Ascending aorta (tissue), 2 donors: ENCODE measurements at regions not wholly inside any gene's neighbourhood (a gene's known extent, or its start where the extent isn't known, plus 50 kb on each side); places are given as distances from the start of the nearest gene placed in this dataset.
"Not testable (repeated sequence)": the region's sequence is repeated elsewhere in the genome, so short reads cannot be mapped to it uniquely, and the experiment has no call there.

Source experiments
- DNase-seq, 2 donors: peaks; one replicate each; pipeline ENCODE4 v3.0.0-alpha.2; 2019; ENCODE audit warnings: low spot score in 2 of 2
- H3K27ac ChIP-seq, 2 donors: fragments of 200-600 bp; sonication (generic); one replicate each; pipeline ENCODE4 v1.5.1; 2016 to 2017; ENCODE audit warnings: mild to moderate bottlenecking in 1 of 2
- H3K27me3 ChIP-seq: fragments of 200-600 bp; sonication (generic); one replicate; pipeline ENCODE4 v1.5.1; 2017
- H3K36me3 ChIP-seq, 2 donors: fragments of 200-600 bp; sonication (generic); one replicate each; pipeline ENCODE4 v1.5.1; 2016
- H3K4me1 ChIP-seq, 2 donors: fragments of 200-600 bp; sonication (generic); one replicate each; pipeline ENCODE4 v1.5.1; 2016 to 2017; ENCODE audit warnings: mild to moderate bottlenecking in 1 of 2
- H3K4me3 ChIP-seq, 2 donors: fragments of 200-600 bp; sonication (generic); one replicate each; pipeline ENCODE4 v1.5.1; 2016 to 2017; ENCODE audit warnings: mild to moderate bottlenecking in 1 of 2
- H3K9me3 ChIP-seq, 2 donors: fragments of 200-600 bp; sonication (generic); one replicate each; pipeline ENCODE4 v1.5.1; 2016
- intact Hi-C: fragments of 100-400 bp; cut with DNase I; formaldehyde crosslinking; loops from one replicate; pipeline ENCODE4 v1.15.1; 2023
- TF ChIP-seq, protein P1 (sequence below), 3 experiments: fragments of 200-600 bp in 2 of 3; fragments of 450-650 bp in 1 of 3; sonication (generic) in 2 of 3; IDR thresholded peaks; one replicate each; pipeline ENCODE4 v1.5.1; 2016 to 2019; ENCODE audit warnings: antibody characterized with exemption in 3 of 3, mild to moderate bottlenecking in 1 of 3, moderate library complexity in 1 of 3

DNA sequence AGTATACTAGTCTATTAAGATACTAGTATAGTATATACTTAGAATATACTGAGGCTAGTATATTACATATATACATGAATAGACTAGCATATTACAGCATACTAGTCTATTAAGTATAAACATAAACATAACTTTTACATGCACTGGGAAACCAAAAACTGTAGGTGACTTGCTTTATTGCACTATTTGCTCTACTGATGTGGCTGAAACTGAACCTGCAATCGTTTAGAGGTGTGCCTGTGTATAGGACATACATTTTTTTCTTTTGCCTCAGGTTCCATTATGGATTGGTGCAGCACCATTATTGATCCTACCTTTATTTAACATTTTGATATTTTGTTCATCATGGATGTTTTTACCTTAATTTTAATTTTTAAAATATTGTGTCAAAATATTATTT is 143.2 kb upstream of the RGS6 start:
- H3K4me3 ChIP-seq, result no peak overlapping the region
- intact Hi-C loops, result no loop called here
- H3K9me3 ChIP-seq, result peaks cover 0 to 5% of the 10 kb centered on the region in 2 donors
- no peak overlapping the region for H3K27ac ChIP-seq
- no peak for DNase-seq
- no peaks in the 10 kb centered on the region for H3K4me1 ChIP-seq
- TF ChIP-seq, protein P1, sequence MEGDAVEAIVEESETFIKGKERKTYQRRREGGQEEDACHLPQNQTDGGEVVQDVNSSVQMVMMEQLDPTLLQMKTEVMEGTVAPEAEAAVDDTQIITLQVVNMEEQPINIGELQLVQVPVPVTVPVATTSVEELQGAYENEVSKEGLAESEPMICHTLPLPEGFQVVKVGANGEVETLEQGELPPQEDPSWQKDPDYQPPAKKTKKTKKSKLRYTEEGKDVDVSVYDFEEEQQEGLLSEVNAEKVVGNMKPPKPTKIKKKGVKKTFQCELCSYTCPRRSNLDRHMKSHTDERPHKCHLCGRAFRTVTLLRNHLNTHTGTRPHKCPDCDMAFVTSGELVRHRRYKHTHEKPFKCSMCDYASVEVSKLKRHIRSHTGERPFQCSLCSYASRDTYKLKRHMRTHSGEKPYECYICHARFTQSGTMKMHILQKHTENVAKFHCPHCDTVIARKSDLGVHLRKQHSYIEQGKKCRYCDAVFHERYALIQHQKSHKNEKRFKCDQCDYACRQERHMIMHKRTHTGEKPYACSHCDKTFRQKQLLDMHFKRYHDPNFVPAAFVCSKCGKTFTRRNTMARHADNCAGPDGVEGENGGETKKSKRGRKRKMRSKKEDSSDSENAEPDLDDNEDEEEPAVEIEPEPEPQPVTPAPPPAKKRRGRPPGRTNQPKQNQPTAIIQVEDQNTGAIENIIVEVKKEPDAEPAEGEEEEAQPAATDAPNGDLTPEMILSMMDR (IDR thresholded peaks at IDR 0.05), result no peak
- no peaks in the 10 kb centered on the region for H3K36me3 ChIP-seq
- no peaks in the 10 kb centered on the region for H3K27me3 ChIP-seq

DNA sequence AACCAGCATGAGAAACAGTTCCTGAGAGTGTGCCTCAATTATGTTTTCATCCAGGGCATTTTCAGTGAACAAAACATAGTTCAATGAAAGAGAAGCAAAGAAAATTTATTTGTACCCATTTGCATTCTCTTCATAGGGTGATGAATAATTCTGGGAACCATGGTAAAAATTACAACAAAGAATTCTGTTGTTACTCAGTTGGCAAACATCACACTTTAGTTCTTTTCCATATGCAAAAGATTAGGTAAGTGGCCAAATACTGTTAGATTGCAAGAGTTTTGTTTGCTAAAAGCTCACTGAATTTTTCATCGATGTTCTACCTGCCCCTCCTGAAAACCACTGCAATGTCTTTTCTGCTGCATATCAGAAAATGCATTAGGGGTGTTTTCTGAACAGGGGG is 132.4 kb upstream of the RGS6 start:
- H3K36me3 ChIP-seq, result no peaks in the 10 kb centered on the region
- no peak overlapping the region for H3K4me3 ChIP-seq
- intact Hi-C loops, result no loop called here
- no peak overlapping the region for H3K27ac ChIP-seq
- no peaks in the 10 kb centered on the region for H3K27me3 ChIP-seq
- H3K9me3 ChIP-seq, result no peaks in the 10 kb centered on the region
- H3K4me1 ChIP-seq, result no peaks in the 10 kb centered on the region
- TF ChIP-seq, protein P1 (IDR thresholded peaks at IDR 0.05), result no peak
- no peak for DNase-seq

DNA sequence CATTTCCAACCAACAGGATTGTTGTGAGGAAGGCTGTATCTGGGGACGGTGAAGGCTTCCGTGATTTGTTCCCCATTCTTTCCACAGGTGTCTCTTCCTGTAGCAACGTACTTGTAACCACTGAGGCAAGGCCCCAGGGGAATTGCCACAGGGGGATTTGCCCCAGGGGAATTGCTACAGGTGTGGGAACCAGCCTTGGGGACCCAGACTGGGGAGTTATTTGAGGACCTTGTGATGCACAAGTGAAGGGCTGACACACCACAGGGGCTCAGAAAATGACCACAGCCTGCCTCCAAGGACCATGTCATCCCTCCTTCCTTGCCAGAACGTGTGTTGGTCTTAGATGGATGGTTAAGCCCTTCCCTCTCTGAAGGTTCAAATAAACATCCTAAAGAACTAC is 131.4 kb upstream of the RGS6 start:
- TF ChIP-seq, protein P1 (IDR thresholded peaks at IDR 0.05), result no peak
- H3K4me1 ChIP-seq, result no peaks in the 10 kb centered on the region
- no peak overlapping the region for H3K27ac ChIP-seq
- intact Hi-C loops, result no loop called here
- no peak overlapping the region for H3K4me3 ChIP-seq
- no peaks in the 10 kb centered on the region for H3K36me3 ChIP-seq
- H3K9me3 ChIP-seq, result no peaks in the 10 kb centered on the region
- H3K27me3 ChIP-seq, result no peaks in the 10 kb centered on the region
- no peak for DNase-seq

DNA sequence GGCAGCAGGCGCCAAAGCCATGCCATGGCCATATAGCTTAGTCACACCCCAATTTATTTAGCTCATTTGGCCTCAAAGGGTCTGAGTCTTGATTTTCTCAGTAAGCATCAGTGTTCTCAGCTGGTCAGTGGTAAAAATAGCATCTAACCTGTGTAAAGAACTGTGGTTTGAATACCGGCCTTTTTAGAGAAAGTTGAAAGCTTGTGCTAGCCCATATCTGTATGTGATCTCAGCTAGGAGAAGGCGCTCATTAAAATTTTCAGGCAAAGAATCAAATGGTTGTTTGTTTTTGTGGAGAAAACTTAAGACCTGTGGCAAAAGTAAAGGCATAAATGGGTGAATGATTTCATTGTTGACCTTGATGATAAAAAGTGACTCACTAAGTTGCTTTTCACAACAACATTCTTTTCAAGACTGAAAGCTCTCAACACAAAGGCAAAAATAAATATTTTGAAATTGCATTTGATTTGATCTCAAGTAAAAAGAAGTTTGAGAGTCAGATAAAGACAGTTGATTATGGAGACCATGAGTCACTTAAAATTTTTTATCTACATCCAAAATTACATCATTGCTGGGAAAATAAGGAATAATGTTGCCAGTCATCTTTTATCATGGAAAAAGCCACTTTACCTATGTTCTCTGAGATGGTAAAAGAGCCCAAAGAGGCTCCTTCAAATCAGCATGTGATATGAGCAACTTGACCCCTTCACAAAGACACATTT is 128.5 kb upstream of the RGS6 start:
- Histone ChIP-seq H3K36me3 (no peaks in the 10 kb centered on the region), H3K27ac (no peak overlapping the region), H3K27me3 (no peaks in the 10 kb centered on the region), H3K4me1 (no peaks in the 10 kb centered on the region), H3K4me3 (no peak overlapping the region), H3K9me3 (no peaks in the 10 kb centered on the region)
- TF ChIP-seq, protein P1 (IDR thresholded peaks at IDR 0.05), result no peak
- DNase-seq, result no peak
- intact Hi-C loops, result no loop called here

DNA sequence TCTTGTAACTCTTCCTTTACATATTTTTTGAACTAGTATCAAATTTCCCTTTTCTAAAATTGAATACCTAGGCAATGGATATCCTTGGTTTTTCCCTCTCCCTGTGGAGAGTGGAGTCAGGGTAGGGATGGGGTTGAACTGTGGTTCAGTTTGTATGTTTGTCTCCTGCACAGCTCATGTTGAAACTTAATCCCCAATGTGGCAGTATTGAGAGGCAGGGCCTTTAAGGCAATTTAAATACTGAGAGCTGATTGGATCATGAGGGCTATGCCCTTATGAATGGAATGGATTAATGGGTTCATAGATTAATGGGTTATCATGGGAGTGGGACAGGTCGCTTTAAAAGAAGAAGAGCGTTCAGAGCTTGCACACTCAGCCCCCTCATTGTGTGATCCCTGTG is 127.2 kb upstream of the RGS6 start:
- intact Hi-C loops, result no loop called here
- Histone ChIP-seq H3K4me3 (no peak overlapping the region), H3K4me1 (no peaks in the 10 kb centered on the region), H3K27me3 (no peaks in the 10 kb centered on the region), H3K36me3 (no peaks in the 10 kb centered on the region), H3K27ac (no peak overlapping the region), H3K9me3 (no peaks in the 10 kb centered on the region)
- DNase-seq, result no peak
- TF ChIP-seq, protein P1 (IDR thresholded peaks at IDR 0.05), result no peak

DNA sequence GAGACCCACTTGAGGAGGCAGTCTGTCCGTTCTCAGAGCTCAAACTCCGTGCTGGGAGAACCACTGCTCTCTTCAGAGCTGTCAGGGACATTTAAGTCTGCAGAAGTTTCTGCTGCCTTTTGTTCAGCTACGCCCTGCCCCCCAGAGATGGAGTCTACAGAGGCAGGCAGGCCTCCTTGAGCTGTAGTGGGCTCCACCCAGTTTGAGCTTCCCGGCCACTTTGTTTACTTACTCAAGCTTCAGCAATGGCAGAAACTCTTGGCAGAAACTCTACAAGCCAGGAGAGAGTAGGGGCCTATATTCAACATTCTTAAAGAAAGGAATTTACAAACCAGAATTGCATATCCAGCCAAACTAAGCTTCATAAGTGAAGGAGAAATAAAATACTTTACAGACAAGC is 125.2 kb upstream of the RGS6 start:
- H3K36me3 ChIP-seq, intact Hi-C loops, H3K27ac ChIP-seq, H3K4me3 ChIP-seq, DNase-seq, H3K4me1 ChIP-seq, H3K27me3 ChIP-seq, H3K9me3 ChIP-seq: not testable (repeated sequence)

DNA sequence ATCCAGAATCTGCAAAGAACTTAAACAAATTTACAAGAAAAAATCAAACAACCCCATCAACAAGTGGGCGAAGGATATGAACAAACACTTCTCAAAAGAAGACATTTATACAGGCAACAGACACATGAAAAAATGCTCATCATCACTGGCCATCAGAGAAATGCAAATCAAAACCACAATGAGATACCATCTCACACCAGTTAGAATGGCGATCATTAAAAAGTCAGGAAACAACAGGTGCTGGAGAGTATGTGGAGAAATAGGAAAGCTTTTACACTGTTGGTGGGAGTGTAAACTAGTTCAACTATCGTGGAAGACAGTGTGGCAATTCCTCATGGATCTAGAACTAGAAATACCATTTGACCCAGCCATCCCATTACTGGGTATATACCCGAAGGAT is 121.4 kb upstream of the RGS6 start:
- H3K36me3 ChIP-seq, H3K27ac ChIP-seq, H3K9me3 ChIP-seq, H3K4me1 ChIP-seq, intact Hi-C loops, DNase-seq, H3K4me3 ChIP-seq, H3K27me3 ChIP-seq: not testable (repeated sequence)
